ENCODE measurements at regions not wholly inside any gene's neighbourhood (a gene's known extent, or its start where the extent isn't known, plus 50 kb on each side); places are given as distances from the start of the nearest gene placed in this dataset.

DNA sequence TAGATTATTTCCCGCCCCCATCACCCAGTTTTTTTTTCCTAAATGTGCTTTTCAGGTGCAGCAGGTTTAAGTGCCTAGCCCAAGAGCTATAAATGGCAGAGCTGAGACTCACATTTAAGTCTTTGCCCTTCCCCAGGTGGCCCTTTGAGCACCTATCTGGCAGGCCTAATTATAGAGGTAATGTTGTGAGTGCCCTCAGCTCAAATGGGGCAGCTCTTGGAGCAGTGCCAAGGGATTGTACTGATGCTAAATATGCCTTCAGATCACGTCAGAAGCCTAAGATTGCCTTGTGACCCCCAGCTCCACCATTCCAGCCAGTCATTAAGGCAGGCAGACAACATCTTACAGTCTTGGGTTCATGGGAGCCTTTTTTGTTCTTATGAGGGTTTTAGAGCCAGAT is 159.5 kb downstream of the RPLP1 start:
- Histone ChIP-seq H3K56ac (ENCODE audit: extremely low read depth, insufficient read depth, low read length) (no peak overlapping the region), H4K91ac (ENCODE audit: insufficient read depth, low read depth, low read length) (no peak overlapping the region), H4K8ac (ENCODE audit: low read depth in 2 of 2, low read length in 2 of 2) (no peak overlapping the region), H2AK5ac (ENCODE audit: low read depth, low read length) (no peak overlapping the region), H3K14ac (replicated peaks; ENCODE audit: low read depth, low read length) (no peak overlapping the region), H2BK15ac (ENCODE audit: low read depth, low read length) (no peak overlapping the region), H3K9me3 (ENCODE audit: control insufficient read depth, insufficient read depth, low read length) (no peaks in the 10 kb centered on the region), H2AFZ (replicated peaks; ENCODE audit: low read length, poor library complexity) (no peak overlapping the region), H4K20me1 (ENCODE audit: insufficient read depth, low read length) (no peaks in the 10 kb centered on the region), H3K27ac (ENCODE audit: insufficient read depth, low read length) (no peak overlapping the region), H4K5ac (ENCODE audit: low read depth, low read length) (no peak overlapping the region), H3K4ac (ENCODE audit: low read depth, low read length) (no peak overlapping the region), H3K36me3 (ENCODE audit: control insufficient read depth, insufficient read depth, low read length) (no peaks in the 10 kb centered on the region), H2BK120ac (ENCODE audit: low read depth, low read length) (no peak overlapping the region), H3K9me1 (ENCODE audit: insufficient read depth, low read length) (no peaks in the 10 kb centered on the region), H3K23ac (ENCODE audit: low read depth, low read length) (no peak overlapping the region), H3K27me3 (ENCODE audit: control insufficient read depth, insufficient read depth, low read length) (peaks cover 31% of the 10 kb centered on the region), H2AK9ac (replicated peaks; ENCODE audit: low read depth, low read length, poor library complexity) (no peak overlapping the region), H3K18ac (ENCODE audit: low read depth, low read length) (no peak overlapping the region), H3K4me1 (ENCODE audit: control insufficient read depth, insufficient read depth, low read length) (no peaks in the 10 kb centered on the region), H3K9ac (ENCODE audit: low read depth, low read length) (no peak overlapping the region), H3K4me2 (ENCODE audit: low read depth, low read length) (no peak overlapping the region), H2BK20ac (ENCODE audit: low read depth, low read length) (no peak overlapping the region), H3K4me3 (ENCODE audit: insufficient read depth, low read depth, low read length) (no peak overlapping the region), H3K79me1 (ENCODE audit: low read depth in 1 of 2, low read length in 2 of 2) (no peaks in the 10 kb centered on the region), H2BK5ac (ENCODE audit: low read depth, low read length, poor library complexity, severe bottlenecking) (no peak overlapping the region)
- WGBS, 2 experiments (ENCODE audit: extremely low coverage in 2 of 2, insufficient read length in 1 of 2) = no CpG with 5 or more reads among the region's 2 CpGs
- in situ Hi-C loops (cut with MboI; ENCODE audit: low sequenced_read_pairs) (no loop called here), intact Hi-C loops (cut with micrococcal nuclease) (no loop called here), dilution Hi-C loops (cut with HindIII; ENCODE audit: low sequenced_read_pairs, unreplicated experiment) (no loop called here)
- ATAC-seq (ENCODE audit: low read depth) (no peak), DNase-seq (no peak)
- ChIA-PET POLR2A (ENCODE audit: unreplicated experiment) (no interaction called here), CTCF (no interaction called here)
- no TSS peak for BruUV-seq (replicated peaks)
- TF ChIP-seq, protein P1, sequence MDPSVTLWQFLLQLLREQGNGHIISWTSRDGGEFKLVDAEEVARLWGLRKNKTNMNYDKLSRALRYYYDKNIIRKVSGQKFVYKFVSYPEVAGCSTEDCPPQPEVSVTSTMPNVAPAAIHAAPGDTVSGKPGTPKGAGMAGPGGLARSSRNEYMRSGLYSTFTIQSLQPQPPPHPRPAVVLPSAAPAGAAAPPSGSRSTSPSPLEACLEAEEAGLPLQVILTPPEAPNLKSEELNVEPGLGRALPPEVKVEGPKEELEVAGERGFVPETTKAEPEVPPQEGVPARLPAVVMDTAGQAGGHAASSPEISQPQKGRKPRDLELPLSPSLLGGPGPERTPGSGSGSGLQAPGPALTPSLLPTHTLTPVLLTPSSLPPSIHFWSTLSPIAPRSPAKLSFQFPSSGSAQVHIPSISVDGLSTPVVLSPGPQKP (IDR thresholded peaks at IDR 0.05; ENCODE audit: borderline replicate concordance, low read depth, low read length) = no peak
